ENCODE measurements at regions not wholly inside any gene's neighbourhood (a gene's known extent, or its start where the extent isn't known, plus 50 kb on each side); places are given as distances from the start of the nearest gene placed in this dataset.

DNA sequence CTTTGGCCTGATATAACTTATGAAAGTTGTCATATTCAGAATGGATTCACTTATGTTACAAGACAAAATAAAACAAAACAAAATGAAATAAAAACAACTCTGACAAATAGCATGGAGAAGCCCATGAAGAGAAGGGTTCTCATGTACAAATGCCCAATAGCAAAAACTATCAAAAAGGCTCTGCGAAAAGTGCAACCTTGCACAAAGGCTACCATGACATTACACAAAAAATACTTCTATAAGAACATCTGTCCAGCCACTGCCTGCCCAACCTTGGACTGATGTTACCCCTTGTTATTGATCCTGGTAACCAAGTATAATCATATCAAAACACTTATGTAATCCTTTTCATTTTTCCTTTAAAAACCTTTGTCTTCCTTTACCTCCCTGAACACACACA, 213.0 kb downstream of the ATP23 start:
- 85 to 93% (median 91%) methylated on average over 1 of the region's 1 CpG for WGBS, 5 donors
- H3K4me3 ChIP-seq = no peak overlapping the region
- H3K27me3 ChIP-seq (replicated peaks in 1 of 7) = no peaks in the 10 kb centered on the region
- no peaks in the 10 kb centered on the region for H3K4me1 ChIP-seq
- no peaks in the 10 kb centered on the region for H3K36me3 ChIP-seq
- H3K27ac ChIP-seq = no peak overlapping the region
- TF ChIP-seq, protein P1, sequence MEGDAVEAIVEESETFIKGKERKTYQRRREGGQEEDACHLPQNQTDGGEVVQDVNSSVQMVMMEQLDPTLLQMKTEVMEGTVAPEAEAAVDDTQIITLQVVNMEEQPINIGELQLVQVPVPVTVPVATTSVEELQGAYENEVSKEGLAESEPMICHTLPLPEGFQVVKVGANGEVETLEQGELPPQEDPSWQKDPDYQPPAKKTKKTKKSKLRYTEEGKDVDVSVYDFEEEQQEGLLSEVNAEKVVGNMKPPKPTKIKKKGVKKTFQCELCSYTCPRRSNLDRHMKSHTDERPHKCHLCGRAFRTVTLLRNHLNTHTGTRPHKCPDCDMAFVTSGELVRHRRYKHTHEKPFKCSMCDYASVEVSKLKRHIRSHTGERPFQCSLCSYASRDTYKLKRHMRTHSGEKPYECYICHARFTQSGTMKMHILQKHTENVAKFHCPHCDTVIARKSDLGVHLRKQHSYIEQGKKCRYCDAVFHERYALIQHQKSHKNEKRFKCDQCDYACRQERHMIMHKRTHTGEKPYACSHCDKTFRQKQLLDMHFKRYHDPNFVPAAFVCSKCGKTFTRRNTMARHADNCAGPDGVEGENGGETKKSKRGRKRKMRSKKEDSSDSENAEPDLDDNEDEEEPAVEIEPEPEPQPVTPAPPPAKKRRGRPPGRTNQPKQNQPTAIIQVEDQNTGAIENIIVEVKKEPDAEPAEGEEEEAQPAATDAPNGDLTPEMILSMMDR (IDR thresholded peaks at IDR 0.05 in 8 of 11, conservative IDR thresholded peaks at IDR 0.05 in 3 of 11) = no peak
- TF ChIP-seq POLR2A (IDR thresholded peaks at IDR 0.05) (no peak), POLR2AphosphoS5 (IDR thresholded peaks at IDR 0.05) (no peak)
- DNase-seq = no peak
- no peaks in the 10 kb centered on the region for H3K9me3 ChIP-seq
- intact Hi-C loops (cut with DNase I; ENCODE audit: low total_unique reads) = no loop called here

DNA sequence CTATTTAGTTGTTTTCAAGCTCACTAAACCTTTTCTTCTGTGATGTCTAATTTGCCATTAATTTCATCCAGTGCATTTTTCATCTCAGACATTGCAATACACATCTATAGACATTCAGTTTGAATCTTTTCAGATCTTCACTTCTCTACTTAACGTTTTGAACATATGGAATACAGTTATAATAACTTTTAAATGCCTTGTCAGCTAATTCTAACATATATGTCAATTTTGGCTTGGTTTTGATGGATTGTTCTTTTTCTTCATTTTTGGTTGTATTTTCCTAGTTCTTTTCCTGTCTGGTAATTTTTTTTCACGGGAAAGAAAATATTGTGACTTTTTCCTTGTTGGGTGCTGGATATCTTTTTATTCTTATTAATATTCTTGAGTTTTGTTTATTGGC, 215.3 kb downstream of the ATP23 start:
- no peaks in the 10 kb centered on the region for H3K36me3 ChIP-seq
- intact Hi-C loops (cut with DNase I; ENCODE audit: low total_unique reads) = no loop called here
- no peaks in the 10 kb centered on the region for H3K9me3 ChIP-seq
- no peak for DNase-seq
- H3K4me3 ChIP-seq = no peak overlapping the region
- 56 to 78% (median 70%) methylated on average over 2 of the region's 2 CpGs for WGBS, 5 donors
- TF ChIP-seq, protein P1 (IDR thresholded peaks at IDR 0.05 in 8 of 11, conservative IDR thresholded peaks at IDR 0.05 in 3 of 11) = no peak
- no peak for TF ChIP-seq POLR2AphosphoS5 (IDR thresholded peaks at IDR 0.05)
- no peak for TF ChIP-seq POLR2A (IDR thresholded peaks at IDR 0.05)
- H3K4me1 ChIP-seq = no peaks in the 10 kb centered on the region
- no peak overlapping the region for H3K27ac ChIP-seq
- no peaks in the 10 kb centered on the region for H3K27me3 ChIP-seq (replicated peaks in 1 of 7)

DNA sequence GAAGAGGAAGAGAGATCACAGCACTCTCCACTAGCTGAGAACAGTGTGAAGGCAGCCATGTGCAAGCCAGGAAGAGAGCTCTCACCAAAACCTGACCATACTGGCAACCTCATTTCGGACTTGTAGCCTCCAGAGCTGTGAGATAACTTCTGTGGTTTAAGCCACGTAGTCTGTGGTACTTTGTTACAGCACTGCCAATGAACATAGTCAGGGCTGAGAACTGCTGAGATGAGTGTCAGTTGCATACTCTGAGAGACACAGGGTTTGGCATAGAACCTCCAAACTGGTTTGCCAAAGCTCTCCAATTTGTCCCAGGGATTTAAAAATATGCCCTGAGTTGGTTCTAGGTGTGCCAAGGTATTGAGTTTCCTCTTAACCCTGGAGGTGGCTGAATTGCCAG, 218.6 kb downstream of the ATP23 start:
- Histone ChIP-seq H3K4me3 (no peak overlapping the region), H3K36me3 (no peaks in the 10 kb centered on the region), H3K27ac (no peak overlapping the region), H3K4me1 (no peaks in the 10 kb centered on the region), H3K27me3 (replicated peaks in 1 of 7) (no peaks in the 10 kb centered on the region), H3K9me3 (no peaks in the 10 kb centered on the region)
- intact Hi-C loops (cut with DNase I; ENCODE audit: low total_unique reads) = no loop called here
- TF ChIP-seq, protein P1 (IDR thresholded peaks at IDR 0.05 in 8 of 11, conservative IDR thresholded peaks at IDR 0.05 in 3 of 11) = no peak
- TF ChIP-seq POLR2AphosphoS5 (IDR thresholded peaks at IDR 0.05) (no peak), POLR2A (IDR thresholded peaks at IDR 0.05) (no peak)
- WGBS, 5 donors = 52 to 70% (median 60%) methylated on average over 2 of the region's 2 CpGs
- DNase-seq = no peak

DNA sequence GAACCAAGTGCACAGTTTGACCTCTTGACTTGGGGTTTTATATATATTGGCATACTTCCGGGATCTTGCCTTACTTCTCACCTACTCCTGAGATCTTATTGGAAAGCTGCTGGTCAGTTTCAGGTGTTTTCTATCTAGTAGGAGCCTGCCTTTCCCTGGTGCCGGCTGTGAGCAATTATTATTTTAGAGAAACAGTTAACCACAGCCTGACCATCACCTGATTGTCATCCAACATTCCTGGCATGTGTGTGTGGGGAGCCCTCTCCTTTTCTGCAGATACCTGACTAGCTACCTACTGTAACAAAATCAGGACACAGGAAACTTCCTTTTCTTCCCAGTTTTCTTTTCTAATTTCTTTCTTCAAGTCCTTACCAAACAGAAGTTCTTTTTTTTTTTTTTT, 220.4 kb downstream of the ATP23 start:
- 82 to 91% (median 86%) methylated on average over 2 of the region's 2 CpGs for WGBS, 5 donors
- intact Hi-C loops (cut with DNase I; ENCODE audit: low total_unique reads) = no loop called here
- DNase-seq = no peak
- Histone ChIP-seq H3K4me3 (no peak overlapping the region), H3K27ac (no peak overlapping the region), H3K36me3 (no peaks in the 10 kb centered on the region), H3K27me3 (replicated peaks in 1 of 7) (no peaks in the 10 kb centered on the region), H3K9me3 (no peaks in the 10 kb centered on the region), H3K4me1 (no peaks in the 10 kb centered on the region)
- TF ChIP-seq, protein P1 (IDR thresholded peaks at IDR 0.05 in 8 of 11, conservative IDR thresholded peaks at IDR 0.05 in 3 of 11) = no peak
- no peak for TF ChIP-seq POLR2AphosphoS5 (IDR thresholded peaks at IDR 0.05)
- TF ChIP-seq POLR2A (IDR thresholded peaks at IDR 0.05) = no peak

All from spleen (tissue), 11 donors.